ENCODE measurements at regions not wholly inside any gene's neighbourhood (a gene's known extent, or its start where the extent isn't known, plus 50 kb on each side); places are given as distances from the start of the nearest gene placed in this dataset.
A peak's percentile ranks its signal among the peaks of the same experiment; 100 is the strongest.

DNA sequence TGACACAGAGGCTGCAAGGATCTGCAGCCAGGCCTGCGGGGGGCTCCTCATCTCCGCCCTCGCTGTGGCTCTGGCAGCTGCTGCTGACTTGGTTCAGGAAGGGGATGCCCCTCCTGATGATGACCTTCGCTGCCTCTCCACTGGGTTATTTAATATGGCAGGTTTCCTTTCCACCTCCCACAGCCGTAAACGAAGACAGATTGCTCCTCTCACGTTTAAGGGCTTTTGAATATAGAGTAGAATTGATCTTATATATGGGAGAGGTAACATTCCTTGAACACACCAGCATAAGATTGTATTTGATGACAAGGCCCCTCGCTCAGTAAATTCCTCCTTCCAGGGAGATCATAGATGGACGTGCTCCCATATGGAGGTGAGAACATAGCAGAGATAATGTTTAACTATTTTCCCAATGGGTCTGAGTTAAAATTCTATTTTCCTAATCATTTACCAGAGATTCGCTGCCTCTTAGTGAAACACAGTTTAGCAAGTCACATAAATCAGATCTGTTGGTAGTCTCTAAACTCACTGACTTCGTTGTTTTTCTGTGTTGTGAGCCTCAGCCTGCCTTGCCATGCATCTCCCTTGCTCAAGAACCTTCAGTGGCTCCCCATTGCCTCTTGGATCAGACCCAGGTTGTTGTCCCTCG, 88.5 kb upstream of the AJAP1 start:
- H3K4me3 ChIP-seq (ENCODE audit: low read depth, low read length): no peak overlapping the region
- no peak for DNase-seq (ENCODE audit: low read depth)
- TF ChIP-seq, protein P1, sequence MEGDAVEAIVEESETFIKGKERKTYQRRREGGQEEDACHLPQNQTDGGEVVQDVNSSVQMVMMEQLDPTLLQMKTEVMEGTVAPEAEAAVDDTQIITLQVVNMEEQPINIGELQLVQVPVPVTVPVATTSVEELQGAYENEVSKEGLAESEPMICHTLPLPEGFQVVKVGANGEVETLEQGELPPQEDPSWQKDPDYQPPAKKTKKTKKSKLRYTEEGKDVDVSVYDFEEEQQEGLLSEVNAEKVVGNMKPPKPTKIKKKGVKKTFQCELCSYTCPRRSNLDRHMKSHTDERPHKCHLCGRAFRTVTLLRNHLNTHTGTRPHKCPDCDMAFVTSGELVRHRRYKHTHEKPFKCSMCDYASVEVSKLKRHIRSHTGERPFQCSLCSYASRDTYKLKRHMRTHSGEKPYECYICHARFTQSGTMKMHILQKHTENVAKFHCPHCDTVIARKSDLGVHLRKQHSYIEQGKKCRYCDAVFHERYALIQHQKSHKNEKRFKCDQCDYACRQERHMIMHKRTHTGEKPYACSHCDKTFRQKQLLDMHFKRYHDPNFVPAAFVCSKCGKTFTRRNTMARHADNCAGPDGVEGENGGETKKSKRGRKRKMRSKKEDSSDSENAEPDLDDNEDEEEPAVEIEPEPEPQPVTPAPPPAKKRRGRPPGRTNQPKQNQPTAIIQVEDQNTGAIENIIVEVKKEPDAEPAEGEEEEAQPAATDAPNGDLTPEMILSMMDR (IDR thresholded peaks at IDR 0.05; ENCODE audit: insufficient read depth, low read depth, low read length, missing control alignments): no peak

DNA sequence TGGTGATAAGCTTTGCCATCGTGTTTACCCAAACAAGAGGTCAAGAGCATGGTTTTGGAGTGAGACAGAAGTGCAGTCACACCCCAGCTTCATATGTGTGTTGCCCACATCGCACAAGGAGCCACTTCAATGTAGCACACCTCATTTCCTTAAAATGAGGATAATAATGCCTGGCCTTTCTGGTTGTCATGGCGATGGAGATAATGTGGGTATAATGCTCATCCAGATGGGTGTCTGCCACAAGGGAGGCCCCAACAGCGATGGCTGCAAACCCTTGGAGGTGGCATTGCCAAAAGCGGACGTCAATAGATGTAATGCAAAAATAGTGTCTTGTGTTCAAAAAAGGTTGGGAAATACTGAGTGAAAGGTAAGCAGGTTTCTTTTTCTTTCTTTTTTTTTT, 83.1 kb upstream of the AJAP1 start:
- TF ChIP-seq, protein P1 (IDR thresholded peaks at IDR 0.05; ENCODE audit: insufficient read depth, low read depth, low read length, missing control alignments): no peak
- H3K4me3 ChIP-seq (ENCODE audit: low read depth, low read length): no peak overlapping the region
- DNase-seq (ENCODE audit: low read depth): no peak

DNA sequence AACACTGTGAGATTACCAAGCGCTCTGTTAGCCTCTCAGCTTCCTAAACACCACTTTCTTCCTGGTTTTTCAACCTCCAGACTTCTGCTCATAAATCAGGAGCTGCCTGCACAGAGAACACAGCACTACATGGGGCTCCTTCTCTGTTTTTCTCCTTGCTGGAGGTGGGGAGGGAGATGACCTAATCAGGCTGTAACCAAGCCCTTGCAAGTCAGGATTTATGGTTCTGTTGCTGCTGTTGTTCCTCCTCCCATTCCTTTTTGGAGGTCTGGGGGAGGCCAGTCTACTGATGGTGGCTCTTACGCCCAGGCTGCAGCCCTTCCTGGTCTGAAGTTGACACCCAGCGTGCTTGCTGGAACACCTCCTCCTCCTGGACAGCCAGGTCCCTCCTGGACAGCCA, 80.9 kb upstream of the AJAP1 start:
- TF ChIP-seq, protein P1 (IDR thresholded peaks at IDR 0.05; ENCODE audit: insufficient read depth, low read depth, low read length, missing control alignments): no peak
- no peak for DNase-seq (ENCODE audit: low read depth)

DNA sequence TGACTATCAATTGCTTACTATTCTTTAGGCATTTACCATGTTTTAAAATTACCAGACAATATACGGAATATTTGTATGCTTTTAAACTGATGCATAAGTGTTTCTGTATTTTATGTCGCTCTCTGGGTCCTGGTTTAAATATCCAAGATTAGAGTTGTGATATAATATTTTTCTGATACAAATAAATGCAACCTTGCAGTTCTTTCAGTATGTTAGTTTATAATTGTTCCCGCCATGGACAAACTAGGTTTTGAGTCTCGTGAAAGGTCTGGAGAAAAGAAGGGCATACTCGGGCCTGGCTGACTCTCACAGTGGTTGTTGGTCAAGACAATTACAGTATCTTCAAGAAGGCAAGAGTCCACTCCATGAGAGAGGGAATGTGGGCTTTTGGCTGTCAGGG, 72.6 kb upstream of the AJAP1 start:
- H3K4me3 ChIP-seq (ENCODE audit: low read depth, low read length): no peak overlapping the region
- no peak for DNase-seq (ENCODE audit: low read depth)
- TF ChIP-seq, protein P1 (IDR thresholded peaks at IDR 0.05; ENCODE audit: insufficient read depth, low read depth, low read length, missing control alignments): no peak

More for the DNA sequence above, 80.9 kb upstream of the AJAP1 start:
- no peak overlapping the region for H3K4me3 ChIP-seq (ENCODE audit: low read depth, low read length)

DNA sequence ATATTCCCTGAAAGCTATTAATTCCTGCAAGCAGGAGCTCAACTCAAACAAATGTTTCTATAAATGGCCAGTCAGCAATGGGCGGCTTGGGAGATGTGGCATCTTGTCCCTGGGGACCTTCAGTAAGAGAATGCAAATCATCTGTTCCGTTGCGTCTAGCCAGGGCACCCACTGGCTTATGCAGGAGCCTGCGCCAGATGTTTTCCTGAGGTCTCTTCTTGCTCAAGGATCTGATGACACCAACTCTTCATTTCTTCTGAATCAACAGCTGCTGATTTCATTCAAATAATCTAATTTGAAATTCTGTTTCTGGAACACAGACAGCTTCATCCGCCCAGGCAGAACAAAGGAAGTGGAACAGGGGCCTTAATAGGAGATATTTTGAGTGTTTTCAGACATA, 70.0 kb upstream of the AJAP1 start:
- TF ChIP-seq, protein P1 (IDR thresholded peaks at IDR 0.05; ENCODE audit: insufficient read depth, low read depth, low read length, missing control alignments): no peak
- DNase-seq (ENCODE audit: low read depth): no peak
- no peak overlapping the region for H3K4me3 ChIP-seq (ENCODE audit: low read depth, low read length)

DNA sequence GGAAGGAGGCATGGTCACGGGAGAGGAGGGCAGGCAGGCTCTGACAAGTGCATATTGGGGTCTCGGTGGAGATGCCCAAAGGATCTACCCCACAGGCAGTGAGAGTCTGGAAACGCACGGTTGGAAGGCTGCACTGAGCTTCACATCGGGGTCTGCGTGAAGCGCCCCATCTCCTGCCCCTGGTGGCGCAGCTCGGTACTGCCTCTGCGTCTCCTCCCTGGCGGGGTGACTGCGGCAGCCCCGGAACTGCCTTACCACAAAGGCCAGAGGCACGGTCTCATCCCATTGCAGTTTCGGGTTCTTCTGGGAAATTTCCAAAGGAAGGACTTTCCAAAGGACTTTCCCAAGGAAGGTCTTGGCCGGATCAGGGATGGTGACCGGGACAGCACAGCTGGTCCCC, 69.2 kb upstream of the AJAP1 start:
- TF ChIP-seq, protein P1 (IDR thresholded peaks at IDR 0.05; ENCODE audit: insufficient read depth, low read depth, low read length, missing control alignments): peak; percentile 85
- peak; percentile 33 for DNase-seq (ENCODE audit: low read depth)
- H3K4me3 ChIP-seq (ENCODE audit: low read depth, low read length): no peak overlapping the region

DNA sequence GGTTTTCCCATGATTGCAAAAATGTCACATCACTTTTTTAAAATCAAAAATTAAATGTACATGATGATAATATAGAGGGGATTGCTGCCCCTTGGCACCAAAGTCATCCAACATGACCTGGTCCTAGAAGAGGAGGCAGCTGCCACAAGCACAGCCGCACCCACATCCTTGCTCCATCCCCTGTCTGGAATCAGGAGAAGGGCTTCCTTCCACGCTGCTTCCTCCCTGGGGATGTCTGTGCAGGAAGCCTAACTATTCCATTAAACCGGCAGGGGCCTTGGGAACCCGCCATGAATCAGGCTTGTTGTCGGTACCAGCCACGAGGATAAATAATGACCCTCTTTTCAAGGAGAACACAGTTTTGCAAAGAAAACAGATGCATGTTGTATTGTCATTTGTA, 68.7 kb upstream of the AJAP1 start:
- TF ChIP-seq, protein P1 (IDR thresholded peaks at IDR 0.05; ENCODE audit: insufficient read depth, low read depth, low read length, missing control alignments): no peak
- DNase-seq (ENCODE audit: low read depth): no peak
- H3K4me3 ChIP-seq (ENCODE audit: low read depth, low read length): no peak overlapping the region

Measured in GM12865 (cell line).